ENCODE measurements at regions not wholly inside any gene's neighbourhood (a gene's known extent, or its start where the extent isn't known, plus 50 kb on each side); places are given as distances from the start of the nearest gene placed in this dataset.

GRCh38 chr22:27662359-27663301 lies 138.9 kb downstream of the MN1 start:
- DNase-seq = no peak

GRCh38 chr22:27663812-27664211 lies 137.7 kb downstream of the MN1 start:
- no peak for DNase-seq

- no peak for DNase-seq
Measured at GRCh38 chr22:27666272-27666997, 135.1 kb downstream of the MN1 start.

GRCh38 chr22:27667121-27667843 lies 134.3 kb downstream of the MN1 start:
- DNase-seq = no peak

- DNase-seq = no peak
Measured at GRCh38 chr22:27668828-27669797, 132.4 kb downstream of the MN1 start.

GRCh38 chr22:27669798-27670599 lies 131.6 kb downstream of the MN1 start:
- DNase-seq = no peak

- no peak for DNase-seq
Measured at GRCh38 chr22:27670701-27671412, 130.7 kb downstream of the MN1 start.

- no peak for DNase-seq
Measured at GRCh38 chr22:27671413-27671935, 130.1 kb downstream of the MN1 start.

GRCh38 chr22:27672721-27673418 lies 128.7 kb downstream of the MN1 start:
- DNase-seq = no peak

- DNase-seq = no peak
Measured at GRCh38 chr22:27673839-27674238, 127.7 kb downstream of the MN1 start.

- DNase-seq = no peak
Measured at GRCh38 chr22:27674261-27674923, 127.2 kb downstream of the MN1 start.

GRCh38 chr22:27676545-27677213 lies 124.9 kb downstream of the MN1 start:
- no peak for DNase-seq

- DNase-seq = no peak
Measured at GRCh38 chr22:27677905-27678458, 123.6 kb downstream of the MN1 start.

- DNase-seq = no peak
Measured at GRCh38 chr22:27679176-27679575, 122.4 kb downstream of the MN1 start.

GRCh38 chr22:27679693-27680488 lies 121.7 kb downstream of the MN1 start:
- DNase-seq = no peak

- no peak for DNase-seq
Measured at GRCh38 chr22:27680636-27681035, 120.9 kb downstream of the MN1 start.

- no peak for DNase-seq
Measured at GRCh38 chr22:27681037-27681436, 120.5 kb downstream of the MN1 start.

Measured in NCI-H2107 (cell line).